SIG-M5 (cell line): ENCODE measurements at regions not wholly inside any gene's neighbourhood (a gene's known extent, or its start where the extent isn't known, plus 50 kb on each side); places are given as distances from the start of the nearest gene placed in this dataset.

ENCODE experiments used
- DNase-seq: peaks from one replicate; lab custom pipeline; 2025; lab: John Stamatoyannopoulos, UW

GRCh38 chr6:120237221-120237620, 887.7 kb upstream of the MAN1A1 start:
- DNase-seq: no peak

GRCh38 chr6:120230008-120230407, 880.4 kb upstream of the MAN1A1 start:
- DNase-seq: no peak

GRCh38 chr6:120228297-120228696, 878.7 kb upstream of the MAN1A1 start:
- DNase-seq: no peak

- DNase-seq: no peak
These were observed 869.8 kb upstream of the MAN1A1 start for GRCh38 chr6:120219339-120219738.

DNA sequence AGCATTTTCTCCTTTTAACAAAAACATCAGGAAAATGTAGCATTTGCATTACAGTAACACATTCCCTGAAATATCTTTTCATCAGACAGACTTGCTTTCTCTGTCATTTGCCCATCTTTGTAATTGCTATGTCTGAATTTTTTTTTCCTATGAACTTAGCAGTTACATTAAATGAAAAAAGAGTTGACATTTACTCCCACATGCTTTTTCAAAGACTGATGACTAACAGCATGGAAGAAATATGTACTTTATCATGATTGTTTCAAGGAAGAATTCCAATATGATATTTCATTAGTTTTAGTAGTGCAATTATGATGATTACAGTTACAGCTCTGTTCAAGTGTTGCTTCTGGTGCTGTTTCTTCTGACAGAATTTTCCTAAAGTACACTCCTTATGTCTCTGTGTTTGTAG, 864.5 kb upstream of the MAN1A1 start:
- no peak for DNase-seq

DNA sequence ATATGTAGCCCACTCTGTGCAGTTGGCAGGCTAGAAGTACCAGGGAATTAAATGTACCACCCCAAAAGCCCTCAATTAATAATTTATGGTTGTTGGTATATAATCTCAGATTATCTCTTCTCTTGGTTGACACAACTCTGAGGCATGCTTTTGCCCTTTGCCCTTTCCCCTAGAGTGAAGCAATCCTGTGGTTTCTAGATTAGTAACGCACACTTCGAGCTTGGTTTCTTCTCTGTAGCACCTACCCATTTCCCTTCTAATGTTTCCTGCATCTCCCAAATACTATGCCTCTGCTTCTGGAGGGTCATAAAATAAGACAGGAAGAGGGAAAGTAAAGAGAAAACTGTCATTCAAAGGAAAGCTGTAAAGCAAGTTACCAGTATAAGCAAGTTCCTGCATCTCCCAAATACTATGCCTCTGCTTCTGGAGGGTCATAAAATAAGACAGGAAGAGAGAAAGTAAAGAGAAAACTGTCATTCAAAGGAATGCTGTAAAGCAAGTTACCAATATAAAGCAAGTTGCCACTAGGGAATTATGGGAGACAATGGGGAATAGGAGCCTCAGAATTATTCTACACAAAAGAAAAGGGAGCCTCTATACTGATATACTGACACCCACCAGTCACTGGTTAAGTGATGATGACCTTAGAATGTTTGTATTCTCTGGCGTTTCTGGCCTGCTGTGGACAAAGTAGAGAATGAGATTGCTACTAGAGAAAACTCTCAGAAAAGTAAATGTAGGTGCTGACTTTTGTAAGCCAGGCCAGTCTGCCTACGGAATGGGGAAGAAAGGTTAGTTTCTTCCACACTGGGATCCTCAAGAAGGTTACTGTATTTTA, 862.6 kb upstream of the MAN1A1 start:
- no peak for DNase-seq

DNA sequence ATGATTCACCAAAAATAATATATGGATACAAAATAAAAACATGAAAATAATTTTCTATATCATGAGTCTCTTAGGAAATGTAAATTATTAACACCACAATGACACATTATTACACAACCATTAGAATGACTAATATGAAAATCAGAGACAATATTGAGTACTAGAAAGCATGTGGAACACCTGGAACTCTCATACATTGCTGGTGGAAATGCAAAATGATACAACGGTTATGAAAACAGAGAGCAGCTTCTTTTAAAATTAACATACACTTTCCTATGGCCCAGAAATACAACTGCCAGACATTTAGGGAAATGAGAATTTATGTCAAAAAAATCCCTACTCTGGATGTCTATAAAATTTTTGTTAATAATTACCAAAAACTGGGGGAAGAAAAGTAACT, 853.3 kb upstream of the MAN1A1 start:
- no peak for DNase-seq

DNA sequence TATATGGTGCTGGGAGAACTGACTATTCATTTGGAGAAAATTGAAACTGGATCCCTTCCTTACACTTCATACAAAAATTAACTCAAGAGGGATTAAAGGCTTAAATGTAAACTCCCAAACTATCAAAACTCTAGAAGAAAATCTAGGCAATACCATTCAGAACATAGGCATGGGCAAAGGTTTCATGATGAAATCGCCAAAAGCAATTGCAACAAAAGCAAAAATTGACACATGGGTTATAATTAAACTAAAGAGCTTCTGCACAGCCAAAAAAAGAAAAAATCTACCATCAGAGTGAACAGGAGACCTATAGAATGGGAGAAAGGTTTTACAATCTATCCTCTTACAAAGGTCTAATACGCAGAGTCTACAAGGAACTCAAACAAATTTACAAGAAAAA, 851.3 kb upstream of the MAN1A1 start:
- no peak for DNase-seq

DNA sequence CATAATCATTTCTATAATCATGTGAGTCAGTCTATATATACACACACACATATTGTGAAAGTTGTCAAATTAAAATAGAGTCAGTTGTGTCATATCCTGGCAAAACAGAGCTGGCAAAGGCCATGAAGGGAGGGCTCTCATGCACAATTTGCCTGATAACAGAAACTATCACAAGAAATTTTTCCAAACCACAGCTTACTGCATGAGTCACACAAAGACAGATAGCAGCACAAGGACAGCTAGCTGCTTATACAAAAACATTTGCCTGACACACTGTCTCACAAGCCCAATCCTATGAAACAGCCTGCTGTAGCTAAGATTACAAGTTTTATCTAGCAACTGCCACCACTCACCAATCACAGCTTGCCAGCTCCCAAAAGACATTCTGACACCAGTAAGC, 848.5 kb upstream of the MAN1A1 start:
- DNase-seq: no peak

DNA sequence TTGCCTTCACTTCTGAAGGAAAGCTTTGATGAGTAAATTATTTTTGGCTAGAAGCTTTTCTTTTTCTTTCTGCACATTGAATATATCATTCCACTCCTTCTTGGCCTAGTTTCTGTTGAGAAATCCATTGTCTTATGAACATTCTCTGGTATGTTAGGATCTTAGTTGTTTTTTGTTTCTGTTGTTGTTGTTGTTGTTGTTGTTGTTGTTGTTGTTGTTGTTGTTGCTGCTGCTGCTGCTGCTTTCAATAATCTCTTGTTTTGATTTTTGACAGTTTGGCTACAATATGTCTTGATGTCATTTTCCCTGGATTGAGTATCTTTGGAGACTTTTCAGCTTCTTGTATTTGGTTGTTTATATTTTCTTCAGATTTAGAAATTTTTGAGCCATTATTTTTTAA, 836.5 kb upstream of the MAN1A1 start:
- DNase-seq: no peak

- no peak for DNase-seq
These were observed 823.7 kb upstream of the MAN1A1 start for GRCh38 chr6:120173250-120173649.

DNA sequence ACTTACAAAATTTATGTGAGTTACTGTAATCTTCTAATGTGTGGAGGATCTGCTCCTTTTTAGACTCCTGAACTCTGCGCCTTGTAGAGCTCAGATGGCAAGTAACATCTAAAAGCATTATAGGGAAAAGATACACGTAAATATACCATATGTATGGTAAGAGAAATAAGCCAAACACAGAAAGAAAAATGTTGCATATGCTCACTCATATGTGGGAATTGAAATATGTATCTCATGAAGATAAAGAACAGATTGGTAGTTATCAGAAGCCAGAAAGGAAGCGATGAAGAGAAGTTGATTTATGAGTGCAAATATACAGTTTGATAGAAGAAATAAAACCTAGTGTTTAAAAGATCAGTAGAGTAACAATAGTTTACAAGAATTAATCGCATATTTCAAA, 815.0 kb upstream of the MAN1A1 start:
- DNase-seq: no peak

DNA sequence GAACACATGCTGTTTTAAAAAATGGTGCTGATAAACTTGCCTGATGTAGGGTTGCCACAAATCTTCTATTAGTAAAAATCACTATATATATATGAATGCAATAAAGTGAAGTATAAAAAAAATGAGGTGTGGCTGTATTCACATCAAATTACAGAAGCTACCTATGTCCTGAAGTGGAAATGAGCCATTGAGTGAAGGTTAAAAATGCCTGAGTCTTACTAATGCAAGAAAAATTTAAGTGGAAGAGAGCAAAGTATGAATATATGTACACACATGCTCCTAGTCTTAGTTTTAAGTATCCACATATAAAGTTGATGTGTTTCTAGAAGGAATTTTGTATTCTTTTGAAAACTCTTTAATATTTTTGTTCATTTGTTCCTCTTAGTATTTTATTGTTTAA, 808.3 kb upstream of the MAN1A1 start:
- no peak for DNase-seq

- DNase-seq: no peak
These were observed 797.7 kb upstream of the MAN1A1 start for GRCh38 chr6:120147071-120147871.

DNA sequence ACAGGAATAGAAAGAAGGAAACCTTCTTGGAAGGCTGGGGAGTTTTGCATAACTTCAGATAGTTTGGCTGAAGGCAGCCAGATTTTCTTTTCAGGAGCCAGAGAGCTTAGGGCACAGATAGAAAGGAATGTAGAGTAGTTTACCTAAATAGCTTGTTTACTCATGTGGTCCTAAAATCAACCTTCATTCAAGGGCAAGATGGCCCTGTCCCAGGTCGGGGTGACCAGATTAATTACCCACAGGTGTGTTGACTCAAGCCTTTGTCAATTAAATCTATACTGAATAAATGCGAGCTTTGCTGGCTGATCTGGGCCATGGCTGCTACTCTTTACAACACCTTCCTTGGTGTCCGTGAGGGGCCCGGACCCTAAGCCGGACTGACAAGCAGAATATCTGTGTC, 792.0 kb upstream of the MAN1A1 start:
- DNase-seq: no peak

GRCh38 chr6:120137492-120137891, 787.9 kb upstream of the MAN1A1 start:
- no peak for DNase-seq

- DNase-seq: no peak
These were observed 779.7 kb upstream of the MAN1A1 start for GRCh38 chr6:120129228-120129627.

- DNase-seq: no peak
These were observed 772.8 kb upstream of the MAN1A1 start for GRCh38 chr6:120122401-120122800.

- no peak for DNase-seq
These were observed 766.8 kb upstream of the MAN1A1 start for GRCh38 chr6:120116343-120116742.

DNA sequence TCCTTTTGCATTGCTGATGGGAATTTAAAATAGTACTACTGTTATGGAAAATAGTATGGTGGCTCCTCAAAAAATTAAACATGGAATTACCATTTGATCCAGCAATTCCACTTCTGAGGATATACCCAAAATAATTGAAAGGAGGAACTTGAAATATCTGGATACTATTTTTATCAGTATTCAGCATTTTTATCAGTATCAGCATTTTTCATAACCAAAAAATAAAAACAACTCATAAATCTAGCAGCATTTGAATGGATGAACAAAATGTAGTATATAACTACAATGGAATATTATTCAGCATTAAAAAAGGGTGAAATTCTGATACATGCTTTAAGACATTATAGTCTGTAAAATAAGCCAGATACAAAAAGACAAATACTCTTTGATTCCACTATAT, 763.4 kb upstream of the MAN1A1 start:
- DNase-seq: no peak

DNA sequence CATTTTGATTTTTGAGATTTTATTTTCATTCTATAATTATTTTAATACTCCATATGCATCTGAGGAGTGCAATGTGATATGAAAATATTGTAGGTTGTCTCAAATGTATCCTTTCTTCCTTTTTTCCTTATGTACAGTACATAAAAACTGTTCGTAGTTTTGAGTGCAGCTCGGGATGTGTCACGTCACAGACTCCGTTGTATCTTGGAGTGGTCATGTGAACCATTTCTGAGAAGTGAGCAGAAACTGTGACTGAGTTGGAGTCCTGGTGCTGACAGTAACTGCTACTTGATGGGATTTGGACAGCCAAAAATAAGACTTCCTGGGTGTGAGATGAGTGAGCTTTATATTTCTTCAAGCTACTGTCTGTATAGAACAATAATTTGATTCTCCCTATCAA, 761.4 kb upstream of the MAN1A1 start:
- no peak for DNase-seq

GRCh38 chr6:120108061-120108795, 758.7 kb upstream of the MAN1A1 start:
- DNase-seq: no peak

DNA sequence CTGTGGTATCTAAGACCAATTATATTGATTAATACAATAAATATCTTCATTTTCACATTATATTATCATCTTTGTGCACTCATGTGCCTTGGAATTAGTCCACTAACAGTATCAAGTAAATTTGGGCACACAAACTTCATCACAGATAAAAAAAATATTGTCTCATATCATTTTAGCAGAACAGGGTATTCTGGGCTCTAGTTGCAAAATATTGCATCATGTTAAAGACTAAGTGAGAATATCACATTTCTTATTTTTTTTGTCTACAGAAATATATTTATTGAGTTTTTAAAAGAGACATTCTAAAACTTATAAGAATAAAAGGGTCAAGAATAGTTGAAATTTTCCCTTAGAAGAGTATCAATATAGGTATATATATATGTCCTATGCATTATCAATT, 754.1 kb upstream of the MAN1A1 start:
- no peak for DNase-seq
